ENCODE measurements at regions not wholly inside any gene's neighbourhood (a gene's known extent, or its start where the extent isn't known, plus 50 kb on each side); places are given as distances from the start of the nearest gene placed in this dataset.

DNA sequence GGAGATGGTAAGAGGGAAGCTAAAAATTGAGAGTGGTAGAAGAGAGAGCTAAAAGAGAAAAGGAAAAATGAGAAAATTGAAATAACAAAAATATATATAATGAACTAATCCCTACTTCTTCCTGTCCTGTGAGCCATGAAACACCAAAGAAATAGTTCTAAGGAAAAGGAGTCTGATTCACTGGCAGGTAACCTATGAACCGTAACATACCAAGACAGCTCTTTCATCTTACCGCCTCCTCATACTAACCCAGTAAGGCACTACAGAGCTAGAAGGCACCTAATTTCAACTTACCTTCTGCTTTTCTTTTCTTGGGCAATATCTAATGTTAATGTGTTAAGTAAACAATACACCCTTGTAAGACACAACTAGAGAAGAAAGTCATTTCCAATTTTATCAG, 297.7 kb upstream of the DIAPH2 start:
- TF ChIP-seq, protein P1, sequence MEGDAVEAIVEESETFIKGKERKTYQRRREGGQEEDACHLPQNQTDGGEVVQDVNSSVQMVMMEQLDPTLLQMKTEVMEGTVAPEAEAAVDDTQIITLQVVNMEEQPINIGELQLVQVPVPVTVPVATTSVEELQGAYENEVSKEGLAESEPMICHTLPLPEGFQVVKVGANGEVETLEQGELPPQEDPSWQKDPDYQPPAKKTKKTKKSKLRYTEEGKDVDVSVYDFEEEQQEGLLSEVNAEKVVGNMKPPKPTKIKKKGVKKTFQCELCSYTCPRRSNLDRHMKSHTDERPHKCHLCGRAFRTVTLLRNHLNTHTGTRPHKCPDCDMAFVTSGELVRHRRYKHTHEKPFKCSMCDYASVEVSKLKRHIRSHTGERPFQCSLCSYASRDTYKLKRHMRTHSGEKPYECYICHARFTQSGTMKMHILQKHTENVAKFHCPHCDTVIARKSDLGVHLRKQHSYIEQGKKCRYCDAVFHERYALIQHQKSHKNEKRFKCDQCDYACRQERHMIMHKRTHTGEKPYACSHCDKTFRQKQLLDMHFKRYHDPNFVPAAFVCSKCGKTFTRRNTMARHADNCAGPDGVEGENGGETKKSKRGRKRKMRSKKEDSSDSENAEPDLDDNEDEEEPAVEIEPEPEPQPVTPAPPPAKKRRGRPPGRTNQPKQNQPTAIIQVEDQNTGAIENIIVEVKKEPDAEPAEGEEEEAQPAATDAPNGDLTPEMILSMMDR (IDR thresholded peaks at IDR 0.05) = no peak
- no peak for TF ChIP-seq POLR2A (IDR thresholded peaks at IDR 0.05)

Data from right lobe of liver (tissue), 4 donors.